Ishikawa (cell line): ENCODE measurements at regions not wholly inside any gene's neighbourhood (a gene's known extent, or its start where the extent isn't known, plus 50 kb on each side); places are given as distances from the start of the nearest gene placed in this dataset.

Experiments
- CEBPB ChIP-seq: IDR thresholded peaks from 2 replicates; pipeline ENCODE4 v1.6.1; 2012
- CREB1 ChIP-seq: IDR thresholded peaks from 2 replicates; pipeline ENCODE4 v1.6.1; 2012; ENCODE audit warnings: low read depth
- EGR1 ChIP-seq: IDR thresholded peaks from 2 replicates; pipeline ENCODE4 v1.6.1; 2012
- EP300 ChIP-seq: IDR thresholded peaks from 2 replicates; pipeline ENCODE4 v1.6.1; 2012; ENCODE audit warnings: borderline replicate concordance
- FOXM1 ChIP-seq: IDR thresholded peaks from 2 replicates; pipeline ENCODE4 v1.6.1; 2012; ENCODE audit warnings: low read depth, borderline replicate concordance
- MAX ChIP-seq: IDR thresholded peaks from 2 replicates; pipeline ENCODE4 v1.6.1; 2012
- NFIC ChIP-seq: IDR thresholded peaks from 2 replicates; pipeline ENCODE4 v1.6.1; 2012
- RAD21 ChIP-seq: IDR thresholded peaks from 2 replicates; pipeline ENCODE4 v1.6.1; 2012; ENCODE audit warnings: low read depth
- TAF1 ChIP-seq: IDR thresholded peaks from 2 replicates; pipeline ENCODE4 v1.6.1; 2012; ENCODE audit warnings: low read depth, mild to moderate bottlenecking
- TCF12 ChIP-seq: IDR thresholded peaks from 2 replicates; pipeline ENCODE4 v1.6.1; 2012; ENCODE audit warnings: low read depth
- TEAD4 ChIP-seq: IDR thresholded peaks from 2 replicates; pipeline ENCODE4 v1.6.1; 2012
- YY1 ChIP-seq: IDR thresholded peaks from 2 replicates; pipeline ENCODE4 v1.6.1; 2012; ENCODE audit warnings: low read depth
- ZBTB7A ChIP-seq: IDR thresholded peaks from 2 replicates; pipeline ENCODE4 v1.6.1; 2012; ENCODE audit warnings: low read depth
- TF ChIP-seq, protein P1 (sequence below): IDR thresholded peaks from 2 replicates; pipeline ENCODE4 v1.6.1; 2012; ENCODE audit warnings: low read depth, mild to moderate bottlenecking
- TF ChIP-seq, protein P2 (sequence below): IDR thresholded peaks from 2 replicates; pipeline ENCODE4 v1.6.1; 2012

DNA sequence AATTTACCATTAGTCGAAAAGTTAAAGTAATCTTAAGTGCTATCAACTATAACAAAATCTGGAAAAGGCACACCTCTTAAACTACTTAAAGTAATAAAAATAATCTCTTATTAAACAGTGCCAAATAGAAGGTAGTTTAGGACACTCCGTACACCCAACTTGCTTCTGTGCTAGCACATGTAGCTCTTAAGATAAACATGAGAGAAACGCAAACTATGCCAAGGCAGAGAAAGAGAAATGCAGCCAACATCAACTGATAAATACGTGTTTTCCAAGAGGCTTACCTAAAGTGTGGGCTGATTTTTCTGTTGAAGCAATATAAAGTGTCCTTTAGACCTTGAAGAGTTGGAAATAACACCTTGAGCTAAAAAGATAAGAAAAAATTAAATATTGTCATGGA is 480.6 kb upstream of the DAB2 start:
- TF ChIP-seq YY1 (no peak), FOXM1 (no peak), TEAD4 (no peak), CREB1 (no peak), EP300 (no peak), NFIC (no peak), TCF12 (no peak)
- TF ChIP-seq, protein P1, sequence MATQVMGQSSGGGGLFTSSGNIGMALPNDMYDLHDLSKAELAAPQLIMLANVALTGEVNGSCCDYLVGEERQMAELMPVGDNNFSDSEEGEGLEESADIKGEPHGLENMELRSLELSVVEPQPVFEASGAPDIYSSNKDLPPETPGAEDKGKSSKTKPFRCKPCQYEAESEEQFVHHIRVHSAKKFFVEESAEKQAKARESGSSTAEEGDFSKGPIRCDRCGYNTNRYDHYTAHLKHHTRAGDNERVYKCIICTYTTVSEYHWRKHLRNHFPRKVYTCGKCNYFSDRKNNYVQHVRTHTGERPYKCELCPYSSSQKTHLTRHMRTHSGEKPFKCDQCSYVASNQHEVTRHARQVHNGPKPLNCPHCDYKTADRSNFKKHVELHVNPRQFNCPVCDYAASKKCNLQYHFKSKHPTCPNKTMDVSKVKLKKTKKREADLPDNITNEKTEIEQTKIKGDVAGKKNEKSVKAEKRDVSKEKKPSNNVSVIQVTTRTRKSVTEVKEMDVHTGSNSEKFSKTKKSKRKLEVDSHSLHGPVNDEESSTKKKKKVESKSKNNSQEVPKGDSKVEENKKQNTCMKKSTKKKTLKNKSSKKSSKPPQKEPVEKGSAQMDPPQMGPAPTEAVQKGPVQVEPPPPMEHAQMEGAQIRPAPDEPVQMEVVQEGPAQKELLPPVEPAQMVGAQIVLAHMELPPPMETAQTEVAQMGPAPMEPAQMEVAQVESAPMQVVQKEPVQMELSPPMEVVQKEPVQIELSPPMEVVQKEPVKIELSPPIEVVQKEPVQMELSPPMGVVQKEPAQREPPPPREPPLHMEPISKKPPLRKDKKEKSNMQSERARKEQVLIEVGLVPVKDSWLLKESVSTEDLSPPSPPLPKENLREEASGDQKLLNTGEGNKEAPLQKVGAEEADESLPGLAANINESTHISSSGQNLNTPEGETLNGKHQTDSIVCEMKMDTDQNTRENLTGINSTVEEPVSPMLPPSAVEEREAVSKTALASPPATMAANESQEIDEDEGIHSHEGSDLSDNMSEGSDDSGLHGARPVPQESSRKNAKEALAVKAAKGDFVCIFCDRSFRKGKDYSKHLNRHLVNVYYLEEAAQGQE = no peak
- TF ChIP-seq, protein P2, sequence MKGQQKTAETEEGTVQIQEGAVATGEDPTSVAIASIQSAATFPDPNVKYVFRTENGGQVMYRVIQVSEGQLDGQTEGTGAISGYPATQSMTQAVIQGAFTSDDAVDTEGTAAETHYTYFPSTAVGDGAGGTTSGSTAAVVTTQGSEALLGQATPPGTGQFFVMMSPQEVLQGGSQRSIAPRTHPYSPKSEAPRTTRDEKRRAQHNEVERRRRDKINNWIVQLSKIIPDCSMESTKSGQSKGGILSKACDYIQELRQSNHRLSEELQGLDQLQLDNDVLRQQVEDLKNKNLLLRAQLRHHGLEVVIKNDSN = no peak

DNA sequence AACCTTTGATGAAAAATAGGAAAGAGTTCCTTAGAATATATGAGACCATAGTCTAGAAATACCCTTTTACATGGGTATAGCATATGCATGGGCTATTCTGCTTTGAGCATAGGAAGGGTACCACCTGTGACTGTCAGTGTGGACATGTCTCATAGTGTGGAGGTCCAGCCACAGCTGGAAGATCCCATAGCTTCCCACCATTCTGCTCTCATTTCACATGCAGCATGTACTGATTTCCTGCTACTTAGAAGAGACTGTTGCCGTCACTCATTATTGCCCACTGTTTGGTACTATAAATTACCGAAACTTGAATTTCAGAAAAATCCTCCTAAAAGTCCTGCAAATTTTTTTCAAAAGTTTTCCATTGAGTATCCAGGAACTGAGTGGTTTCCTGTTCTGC is 477.8 kb upstream of the DAB2 start:
- TF ChIP-seq FOXM1 (no peak), RAD21 (no peak), YY1 (no peak), TCF12 (no peak), CEBPB (no peak), EP300 (no peak), CREB1 (no peak), EGR1 (no peak)
- TF ChIP-seq, protein P1 = no peak
- TF ChIP-seq, protein P2 = no peak

DNA sequence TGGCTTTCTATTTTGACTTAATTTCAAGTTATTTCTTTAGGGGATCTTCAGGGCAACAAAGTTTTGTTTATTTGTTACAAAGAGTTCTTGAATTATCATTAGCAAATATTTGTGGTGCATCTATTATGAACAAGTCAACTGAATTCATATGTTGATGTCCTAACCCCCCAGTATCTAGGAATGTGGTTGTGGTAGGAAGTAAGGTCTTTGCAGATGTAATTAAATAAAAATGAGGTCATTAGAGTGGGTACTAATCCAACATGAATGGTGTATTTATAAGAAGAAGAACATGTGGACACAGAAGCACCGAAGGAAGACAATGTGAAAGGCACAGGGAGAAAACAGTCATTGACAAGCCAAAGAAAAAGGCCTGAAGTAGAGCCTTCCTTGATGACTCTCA is 474.0 kb upstream of the DAB2 start:
- no peak for TF ChIP-seq EGR1

- no peak for TF ChIP-seq TEAD4
- no peak for TF ChIP-seq YY1
- no peak for TF ChIP-seq TCF12
- no peak for TF ChIP-seq CEBPB
- TF ChIP-seq NFIC = no peak
- no peak for TF ChIP-seq FOXM1
- TF ChIP-seq RAD21 = no peak
- TF ChIP-seq, protein P2 = no peak
- no peak for TF ChIP-seq EP300
These were observed 471.9 kb upstream of the DAB2 start for GRCh38 chr5:39896706-39897105.

DNA sequence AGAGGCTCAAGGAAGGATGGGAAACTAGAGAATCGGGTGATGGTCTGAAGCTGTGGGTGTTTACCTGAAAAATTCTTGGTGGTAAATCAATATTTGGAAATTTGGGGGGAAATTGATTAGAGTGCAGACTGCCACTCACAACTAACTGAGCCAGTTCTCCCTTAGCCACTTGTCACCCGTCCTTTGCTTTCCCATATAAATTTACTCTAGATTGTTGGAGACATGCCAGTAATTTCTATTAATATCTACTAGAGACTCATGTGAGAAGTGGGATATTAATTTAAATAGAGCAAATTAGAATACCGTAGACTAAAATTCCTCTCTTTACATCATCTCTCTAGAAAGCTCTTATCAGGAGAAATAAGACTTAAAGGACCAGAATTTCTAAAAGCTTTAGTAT is 471.3 kb upstream of the DAB2 start:
- TF ChIP-seq TEAD4 (no peak), YY1 (no peak), TCF12 (no peak), FOXM1 (no peak), EP300 (no peak), TAF1 (no peak), EGR1 (no peak), MAX (no peak), NFIC (no peak), RAD21 (no peak), CREB1 (no peak), CEBPB (no peak), ZBTB7A (no peak)
- TF ChIP-seq, protein P1 = no peak
- TF ChIP-seq, protein P2 = no peak
